Liver (tissue), 8 donors: ENCODE measurements at regions not wholly inside any gene's neighbourhood (a gene's known extent, or its start where the extent isn't known, plus 50 kb on each side); places are given as distances from the start of the nearest gene placed in this dataset.

Experiments
- DNase-seq: peaks from one replicate; pipeline ENCODE4 v3.0.0-alpha.2; 2017; ENCODE audit warnings: low spot score
- H3K27ac ChIP-seq, 2 donors: one replicate each; pipeline ENCODE4 v1.7.0; 2013; ENCODE audit warnings: inconsistent platforms in 2 of 2, low read length in 2 of 2, control low read depth in 1 of 2, low read depth in 1 of 2, mild to moderate bottlenecking in 1 of 2
- H3K27me3 ChIP-seq, 4 donors: one replicate each; pipeline versions ENCODE4 v1.6.1 to v1.7.0; 2013; ENCODE audit warnings: low read length in 3 of 4, inconsistent platforms in 1 of 4, mild to moderate bottlenecking in 1 of 4, moderate library complexity in 1 of 4; ENCODE audit not compliant: control insufficient read depth in 4 of 4, insufficient read depth in 4 of 4
- H3K36me3 ChIP-seq, 4 donors: one replicate each; pipeline versions ENCODE4 v1.6.1 to v1.7.0; 2013; ENCODE audit warnings: low read length in 3 of 4, mild to moderate bottlenecking in 3 of 4, low read depth in 1 of 4, moderate library complexity in 1 of 4; ENCODE audit not compliant: control insufficient read depth in 4 of 4, insufficient read depth in 3 of 4
- H3K4me1 ChIP-seq, 4 donors: one replicate each; pipeline versions ENCODE4 v1.6.1 to v1.7.0; 2013; ENCODE audit warnings: low read length in 3 of 4, mild to moderate bottlenecking in 3 of 4, moderate library complexity in 1 of 4; ENCODE audit not compliant: control insufficient read depth in 4 of 4, insufficient read depth in 4 of 4
- H3K4me3 ChIP-seq, 3 donors: one replicate each; pipeline versions ENCODE4 v1.6.1 to v1.7.0; 2013; ENCODE audit warnings: low read length in 3 of 3, control low read depth in 1 of 3, low read depth in 1 of 3, mild to moderate bottlenecking in 1 of 3
- H3K9ac ChIP-seq, 2 donors: one replicate each; pipeline ENCODE4 v1.7.0; 2013; ENCODE audit warnings: low read length in 2 of 2, mild to moderate bottlenecking in 2 of 2, moderate library complexity in 2 of 2, control low read depth in 1 of 2, low read depth in 1 of 2
- H3K9me3 ChIP-seq, 4 donors: one replicate each; pipeline versions ENCODE4 v1.6.1 to v1.7.0; 2013; ENCODE audit warnings: low read length in 3 of 4; ENCODE audit not compliant: control insufficient read depth in 4 of 4
- EGR1 ChIP-seq, 2 donors: IDR thresholded peaks; 2 replicates each; pipeline ENCODE4 v1.6.1; 2016 to 2018; ENCODE audit warnings: antibody characterized with exemption in 2 of 2, low read depth in 2 of 2
- FOXA1 ChIP-seq: IDR thresholded peaks from 2 replicates; pipeline ENCODE4 v1.6.1; 2016; ENCODE audit warnings: antibody characterized with exemption
- FOXA2 ChIP-seq: IDR thresholded peaks from 2 replicates; pipeline ENCODE4 v1.6.1; 2016; ENCODE audit warnings: antibody characterized with exemption
- GABPA ChIP-seq, 2 donors: IDR thresholded peaks in 1 of 2; conservative IDR thresholded peaks in 1 of 2; 2 replicates each; pipeline ENCODE4 v1.6.1; 2016; ENCODE audit warnings: antibody characterized with exemption in 2 of 2, mild to moderate bottlenecking in 1 of 2, moderate library complexity in 1 of 2
- HNF4A ChIP-seq, 2 donors: conservative IDR thresholded peaks; 2 replicates each; pipeline ENCODE4 v1.6.1; 2016; ENCODE audit warnings: antibody characterized with exemption in 2 of 2, mild to moderate bottlenecking in 2 of 2
- HNF4G ChIP-seq: IDR thresholded peaks from 2 replicates; pipeline ENCODE4 v1.6.1; 2016; ENCODE audit warnings: antibody characterized with exemption
- JUND ChIP-seq, 2 donors: IDR thresholded peaks; 2 replicates each; pipeline ENCODE4 v1.6.1; 2016; ENCODE audit warnings: antibody characterized with exemption in 2 of 2
- NR2F2 ChIP-seq: IDR thresholded peaks from 2 replicates; pipeline ENCODE4 v1.6.1; 2016; ENCODE audit warnings: antibody characterized with exemption
- RAD21 ChIP-seq, 2 donors: IDR thresholded peaks; 2 replicates each; pipeline ENCODE4 v1.6.1; 2016; ENCODE audit warnings: antibody characterized with exemption in 2 of 2, mild to moderate bottlenecking in 2 of 2
- RXRA ChIP-seq, 2 donors: IDR thresholded peaks; 2 replicates each; pipeline ENCODE4 v1.6.1; 2017 to 2018; ENCODE audit warnings: antibody characterized with exemption in 2 of 2, mild to moderate bottlenecking in 1 of 2
- SP1 ChIP-seq: IDR thresholded peaks from 2 replicates; pipeline ENCODE4 v1.6.1; 2018; ENCODE audit warnings: antibody characterized with exemption, mild to moderate bottlenecking
- TAF1 ChIP-seq: conservative IDR thresholded peaks from 2 replicates; pipeline ENCODE4 v1.6.1; 2016; ENCODE audit warnings: antibody characterized with exemption, mild to moderate bottlenecking
- YY1 ChIP-seq: IDR thresholded peaks from 2 replicates; pipeline ENCODE4 v1.6.1; 2016; ENCODE audit warnings: antibody characterized with exemption, mild to moderate bottlenecking
- WGBS: extraction: QIAGEN DNeasy Blood & Tissue Kit; methylation state at CpG from one replicate; pipeline ENCODE4 v1.1.7; 2013; 5-methylcytosine and 5-hydroxymethylcytosine counted together
- TF ChIP-seq, protein P1 (sequence below): IDR thresholded peaks from 2 replicates; pipeline ENCODE4 v1.6.1; 2016; ENCODE audit warnings: antibody characterized with exemption
- TF ChIP-seq, protein P2 (sequence below): fragments of 150-350 bp; IDR thresholded peaks from 2 replicates; pipeline ENCODE4 v1.5.1; 2017; ENCODE audit warnings: improper control_type of control experiment, low read depth, low read length; ENCODE audit not compliant: missing input control
- TF ChIP-seq, protein P3 (sequence below): IDR thresholded peaks from 2 replicates; pipeline ENCODE4 v1.6.1; 2016; ENCODE audit warnings: antibody characterized with exemption
- TF ChIP-seq, protein P4 (sequence below): IDR thresholded peaks from 2 replicates; pipeline ENCODE4 v1.6.1; 2016; ENCODE audit warnings: antibody characterized with exemption, mild to moderate bottlenecking
- TF ChIP-seq, protein P5 (sequence below): IDR thresholded peaks from 2 replicates; pipeline ENCODE4 v1.6.1; 2016; ENCODE audit warnings: antibody characterized with exemption
- donor health status: healthy.
- donor health status: healthy.
- donor health status: healthy.
- donor health status: healthy.
- donor health status: healthy.

DNA sequence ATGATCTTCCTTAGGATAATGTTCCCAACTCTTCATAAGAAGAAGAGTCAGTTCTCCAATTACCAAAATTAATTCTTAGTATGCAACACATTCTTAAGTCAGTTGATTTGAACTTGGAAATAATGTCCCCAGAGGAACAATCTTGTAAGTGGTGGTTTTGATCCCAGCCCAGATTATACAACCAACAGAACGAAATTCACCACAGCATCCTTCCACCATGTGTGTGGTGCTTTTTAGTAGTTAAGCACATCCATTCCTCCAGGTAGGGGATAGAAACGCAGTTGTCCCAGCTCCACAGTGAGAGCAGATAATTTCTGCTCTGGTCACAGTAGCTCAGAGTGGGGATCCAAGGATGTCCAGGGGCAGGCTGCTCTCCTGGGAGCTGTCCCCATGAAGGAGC is 161.7 kb upstream of the SLC39A10 start (continued):
- TF ChIP-seq FOXA1 (no peak), HNF4A (conservative IDR thresholded peaks at IDR 0.05) (no peak)

DNA sequence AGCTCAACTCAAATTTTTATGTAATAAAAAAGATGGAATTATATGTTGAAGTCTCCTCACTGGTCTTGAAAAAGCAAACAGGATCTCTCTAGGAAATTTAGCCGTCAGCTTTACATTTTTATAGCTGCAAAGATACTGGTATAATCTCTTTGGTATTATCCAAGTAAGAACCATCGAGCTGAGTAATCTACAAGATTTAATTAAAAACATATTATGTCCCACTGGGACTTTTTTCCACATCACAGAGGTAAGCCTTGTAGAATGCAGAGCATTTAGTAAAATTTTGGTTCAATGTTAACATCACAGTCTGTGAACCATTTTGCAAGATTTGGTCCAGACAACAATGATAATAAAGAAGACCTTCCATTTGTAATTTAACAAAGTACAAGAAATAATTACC is 162.6 kb upstream of the SLC39A10 start:
- Histone ChIP-seq H3K9me3 (no peaks in the 10 kb centered on the region), H3K4me1 (no peaks in the 10 kb centered on the region), H3K4me3 (no peak overlapping the region), H3K27me3 (no peaks in the 10 kb centered on the region), H3K36me3 (no peaks in the 10 kb centered on the region), H3K27ac (no peak overlapping the region), H3K9ac (no peak overlapping the region)
- no peak for TF ChIP-seq JUND (IDR thresholded peaks at IDR 0.05)
- TF ChIP-seq, protein P1, sequence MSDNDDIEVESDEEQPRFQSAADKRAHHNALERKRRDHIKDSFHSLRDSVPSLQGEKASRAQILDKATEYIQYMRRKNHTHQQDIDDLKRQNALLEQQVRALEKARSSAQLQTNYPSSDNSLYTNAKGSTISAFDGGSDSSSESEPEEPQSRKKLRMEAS: no peak
- TF ChIP-seq, protein P2, sequence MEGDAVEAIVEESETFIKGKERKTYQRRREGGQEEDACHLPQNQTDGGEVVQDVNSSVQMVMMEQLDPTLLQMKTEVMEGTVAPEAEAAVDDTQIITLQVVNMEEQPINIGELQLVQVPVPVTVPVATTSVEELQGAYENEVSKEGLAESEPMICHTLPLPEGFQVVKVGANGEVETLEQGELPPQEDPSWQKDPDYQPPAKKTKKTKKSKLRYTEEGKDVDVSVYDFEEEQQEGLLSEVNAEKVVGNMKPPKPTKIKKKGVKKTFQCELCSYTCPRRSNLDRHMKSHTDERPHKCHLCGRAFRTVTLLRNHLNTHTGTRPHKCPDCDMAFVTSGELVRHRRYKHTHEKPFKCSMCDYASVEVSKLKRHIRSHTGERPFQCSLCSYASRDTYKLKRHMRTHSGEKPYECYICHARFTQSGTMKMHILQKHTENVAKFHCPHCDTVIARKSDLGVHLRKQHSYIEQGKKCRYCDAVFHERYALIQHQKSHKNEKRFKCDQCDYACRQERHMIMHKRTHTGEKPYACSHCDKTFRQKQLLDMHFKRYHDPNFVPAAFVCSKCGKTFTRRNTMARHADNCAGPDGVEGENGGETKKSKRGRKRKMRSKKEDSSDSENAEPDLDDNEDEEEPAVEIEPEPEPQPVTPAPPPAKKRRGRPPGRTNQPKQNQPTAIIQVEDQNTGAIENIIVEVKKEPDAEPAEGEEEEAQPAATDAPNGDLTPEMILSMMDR: no peak
- TF ChIP-seq FOXA1: no peak
- TF ChIP-seq GABPA (IDR thresholded peaks at IDR 0.05 in 1 of 2, conservative IDR thresholded peaks at IDR 0.05 in 1 of 2): no peak
- no peak for TF ChIP-seq EGR1 (IDR thresholded peaks at IDR 0.05; ENCODE audit: low read depth in 2 of 2)
- no peak for TF ChIP-seq SP1
- TF ChIP-seq NR2F2: no peak
- no peak for DNase-seq
- 79% methylated on average over 2 of the region's 2 CpGs for WGBS

DNA sequence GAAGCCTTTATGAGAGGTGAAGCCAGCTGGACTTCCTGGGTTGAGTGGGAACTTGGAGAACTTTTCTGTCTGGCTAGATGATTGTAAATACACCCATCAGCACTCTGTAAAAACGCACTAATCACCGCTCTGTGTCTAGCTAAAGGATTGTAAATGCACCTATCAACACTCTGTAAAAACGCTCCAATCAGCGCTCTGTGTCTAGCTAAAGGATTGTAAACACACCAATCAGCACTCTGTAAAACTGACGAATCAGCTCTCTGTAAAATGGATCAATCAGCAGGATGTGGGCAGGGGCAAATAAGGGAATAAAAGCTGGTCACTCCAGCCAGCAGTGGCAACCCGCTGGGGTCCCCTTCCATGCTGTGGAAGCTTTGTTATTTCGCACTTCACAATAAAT is 163.6 kb upstream of the SLC39A10 start:
- TF ChIP-seq, protein P3, sequence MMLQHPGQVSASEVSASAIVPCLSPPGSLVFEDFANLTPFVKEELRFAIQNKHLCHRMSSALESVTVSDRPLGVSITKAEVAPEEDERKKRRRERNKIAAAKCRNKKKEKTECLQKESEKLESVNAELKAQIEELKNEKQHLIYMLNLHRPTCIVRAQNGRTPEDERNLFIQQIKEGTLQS: no peak
- TF ChIP-seq YY1: no peak
- no peak for TF ChIP-seq HNF4A (conservative IDR thresholded peaks at IDR 0.05)
- TF ChIP-seq, protein P4, sequence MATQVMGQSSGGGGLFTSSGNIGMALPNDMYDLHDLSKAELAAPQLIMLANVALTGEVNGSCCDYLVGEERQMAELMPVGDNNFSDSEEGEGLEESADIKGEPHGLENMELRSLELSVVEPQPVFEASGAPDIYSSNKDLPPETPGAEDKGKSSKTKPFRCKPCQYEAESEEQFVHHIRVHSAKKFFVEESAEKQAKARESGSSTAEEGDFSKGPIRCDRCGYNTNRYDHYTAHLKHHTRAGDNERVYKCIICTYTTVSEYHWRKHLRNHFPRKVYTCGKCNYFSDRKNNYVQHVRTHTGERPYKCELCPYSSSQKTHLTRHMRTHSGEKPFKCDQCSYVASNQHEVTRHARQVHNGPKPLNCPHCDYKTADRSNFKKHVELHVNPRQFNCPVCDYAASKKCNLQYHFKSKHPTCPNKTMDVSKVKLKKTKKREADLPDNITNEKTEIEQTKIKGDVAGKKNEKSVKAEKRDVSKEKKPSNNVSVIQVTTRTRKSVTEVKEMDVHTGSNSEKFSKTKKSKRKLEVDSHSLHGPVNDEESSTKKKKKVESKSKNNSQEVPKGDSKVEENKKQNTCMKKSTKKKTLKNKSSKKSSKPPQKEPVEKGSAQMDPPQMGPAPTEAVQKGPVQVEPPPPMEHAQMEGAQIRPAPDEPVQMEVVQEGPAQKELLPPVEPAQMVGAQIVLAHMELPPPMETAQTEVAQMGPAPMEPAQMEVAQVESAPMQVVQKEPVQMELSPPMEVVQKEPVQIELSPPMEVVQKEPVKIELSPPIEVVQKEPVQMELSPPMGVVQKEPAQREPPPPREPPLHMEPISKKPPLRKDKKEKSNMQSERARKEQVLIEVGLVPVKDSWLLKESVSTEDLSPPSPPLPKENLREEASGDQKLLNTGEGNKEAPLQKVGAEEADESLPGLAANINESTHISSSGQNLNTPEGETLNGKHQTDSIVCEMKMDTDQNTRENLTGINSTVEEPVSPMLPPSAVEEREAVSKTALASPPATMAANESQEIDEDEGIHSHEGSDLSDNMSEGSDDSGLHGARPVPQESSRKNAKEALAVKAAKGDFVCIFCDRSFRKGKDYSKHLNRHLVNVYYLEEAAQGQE: no peak
- TF ChIP-seq EGR1 (IDR thresholded peaks at IDR 0.05; ENCODE audit: low read depth in 2 of 2): no peak
- TF ChIP-seq, protein P1: no peak
- TF ChIP-seq GABPA (IDR thresholded peaks at IDR 0.05 in 1 of 2, conservative IDR thresholded peaks at IDR 0.05 in 1 of 2): no peak
- TF ChIP-seq NR2F2: no peak
- TF ChIP-seq HNF4G: no peak
- no peak for TF ChIP-seq JUND (IDR thresholded peaks at IDR 0.05)
- TF ChIP-seq TAF1: no peak
- TF ChIP-seq, protein P5, sequence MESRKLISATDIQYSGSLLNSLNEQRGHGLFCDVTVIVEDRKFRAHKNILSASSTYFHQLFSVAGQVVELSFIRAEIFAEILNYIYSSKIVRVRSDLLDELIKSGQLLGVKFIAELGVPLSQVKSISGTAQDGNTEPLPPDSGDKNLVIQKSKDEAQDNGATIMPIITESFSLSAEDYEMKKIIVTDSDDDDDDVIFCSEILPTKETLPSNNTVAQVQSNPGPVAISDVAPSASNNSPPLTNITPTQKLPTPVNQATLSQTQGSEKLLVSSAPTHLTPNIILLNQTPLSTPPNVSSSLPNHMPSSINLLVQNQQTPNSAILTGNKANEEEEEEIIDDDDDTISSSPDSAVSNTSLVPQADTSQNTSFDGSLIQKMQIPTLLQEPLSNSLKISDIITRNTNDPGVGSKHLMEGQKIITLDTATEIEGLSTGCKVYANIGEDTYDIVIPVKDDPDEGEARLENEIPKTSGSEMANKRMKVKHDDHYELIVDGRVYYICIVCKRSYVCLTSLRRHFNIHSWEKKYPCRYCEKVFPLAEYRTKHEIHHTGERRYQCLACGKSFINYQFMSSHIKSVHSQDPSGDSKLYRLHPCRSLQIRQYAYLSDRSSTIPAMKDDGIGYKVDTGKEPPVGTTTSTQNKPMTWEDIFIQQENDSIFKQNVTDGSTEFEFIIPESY: no peak
- no peak for TF ChIP-seq FOXA2
- TF ChIP-seq SP1: no peak
- no peak for TF ChIP-seq RXRA (IDR thresholded peaks at IDR 0.05)
- no peak for TF ChIP-seq RAD21 (IDR thresholded peaks at IDR 0.05)
- no peak for TF ChIP-seq FOXA1
- TF ChIP-seq, protein P2: no peak
- Histone ChIP-seq H3K4me3 (no peak overlapping the region), H3K4me1 (no peaks in the 10 kb centered on the region), H3K27ac (no peak overlapping the region), H3K36me3 (no peaks in the 10 kb centered on the region), H3K9ac (no peak overlapping the region), H3K27me3 (no peaks in the 10 kb centered on the region), H3K9me3 (no peaks in the 10 kb centered on the region)
- no peak for DNase-seq
- WGBS: 87% methylated on average over 7 of the region's 7 CpGs
